ENCODE measurements at regions not wholly inside any gene's neighbourhood (a gene's known extent, or its start where the extent isn't known, plus 50 kb on each side); places are given as distances from the start of the nearest gene placed in this dataset.
"Not testable (repeated sequence)": the region's sequence is repeated elsewhere in the genome, so short reads cannot be mapped to it uniquely, and the experiment has no call there.

GRCh38 chr17:45576527-45577307 is 86.2 kb upstream of the PLEKHM1 start:
- TF ChIP-seq POLR2AphosphoS5 (IDR thresholded peaks at IDR 0.05) = peak; percentile 59
- H3K4me3 ChIP-seq = peak overlapping the region in 1 of 2 donors; percentile 2
- peak overlapping the region; percentile 60 to 62 for H3K27ac ChIP-seq
- H3K4me1 ChIP-seq (replicated peaks); H3K9me3 ChIP-seq; intact Hi-C loops (cut with DNase I); H3K36me3 ChIP-seq; H3K27me3 ChIP-seq (replicated peaks; ENCODE audit: insufficient read depth): not testable (repeated sequence)
- WGBS = 61% methylated on average over 10 of the region's 10 CpGs
- DNase-seq (ENCODE audit: low spot score) = peak; percentile 27

GRCh38 chr17:45577571-45578279 is 87.2 kb upstream of the PLEKHM1 start:
- Histone ChIP-seq H3K4me3 (no peak overlapping the region), H3K36me3 (no peaks in the 10 kb centered on the region), H3K9me3 (no peaks in the 10 kb centered on the region), H3K27ac (peak overlapping the region in 1 of 2 donors; percentile 62), H3K4me1 (replicated peaks) (no peaks in the 10 kb centered on the region), H3K27me3 (replicated peaks; ENCODE audit: insufficient read depth) (no peaks in the 10 kb centered on the region)
- intact Hi-C loops (cut with DNase I) = no loop called here
- no peak for DNase-seq (ENCODE audit: low spot score)
- no peak for TF ChIP-seq POLR2AphosphoS5 (IDR thresholded peaks at IDR 0.05)
- no peak for TF ChIP-seq POLR2A (IDR thresholded peaks at IDR 0.05)
- TF ChIP-seq CTCF (IDR thresholded peaks at IDR 0.05) = no peak
- WGBS = 90% methylated on average over 6 of the region's 6 CpGs

- Histone ChIP-seq H3K36me3 (no peaks in the 10 kb centered on the region), H3K4me1 (replicated peaks) (no peaks in the 10 kb centered on the region), H3K4me3 (no peak overlapping the region), H3K27me3 (replicated peaks; ENCODE audit: insufficient read depth) (no peaks in the 10 kb centered on the region), H3K27ac (no peak overlapping the region), H3K9me3 (no peaks in the 10 kb centered on the region)
- 87% methylated on average over 10 of the region's 10 CpGs for WGBS
- intact Hi-C loops (cut with DNase I) = no loop called here
- DNase-seq (ENCODE audit: low spot score) = no peak
- TF ChIP-seq POLR2AphosphoS5 (IDR thresholded peaks at IDR 0.05) (no peak), CTCF (IDR thresholded peaks at IDR 0.05) (no peak), POLR2A (IDR thresholded peaks at IDR 0.05) (no peak)
These were observed 88.3 kb upstream of the PLEKHM1 start for GRCh38 chr17:45578516-45579455.

- WGBS = 82% methylated on average over 7 of the region's 7 CpGs
These were observed 89.3 kb upstream of the PLEKHM1 start for GRCh38 chr17:45579529-45580495.

More at GRCh38 chr17:45579529-45580495, 89.3 kb upstream of the PLEKHM1 start:
- Histone ChIP-seq H3K9me3 (no peaks in the 10 kb centered on the region), H3K27me3 (replicated peaks; ENCODE audit: insufficient read depth) (no peaks in the 10 kb centered on the region), H3K27ac (no peak overlapping the region), H3K4me1 (replicated peaks) (no peaks in the 10 kb centered on the region), H3K36me3 (no peaks in the 10 kb centered on the region), H3K4me3 (no peak overlapping the region)
- no peak for DNase-seq (ENCODE audit: low spot score)
- intact Hi-C loops (cut with DNase I) = no loop called here
- TF ChIP-seq POLR2A (IDR thresholded peaks at IDR 0.05) (no peak), CTCF (IDR thresholded peaks at IDR 0.05) (no peak)
